ENCODE measurements at regions not wholly inside any gene's neighbourhood (a gene's known extent, or its start where the extent isn't known, plus 50 kb on each side); places are given as distances from the start of the nearest gene placed in this dataset.

GRCh38 chr17:72305472-72305871 is 184.7 kb downstream of the SOX9 start:
- intact Hi-C loops (cut with DNase I) = no loop called here
- no peak for DNase-seq

GRCh38 chr17:72306037-72306436 is 185.2 kb downstream of the SOX9 start:
- no peaks in the 10 kb centered on the region for H3K9me3 ChIP-seq (replicated peaks in 1 of 3)
- intact Hi-C loops (cut with DNase I) = no loop called here
- H3K36me3 ChIP-seq (replicated peaks in 1 of 2) = no peaks in the 10 kb centered on the region
- DNase-seq = no peak
- WGBS, 4 donors = 60 to 76% (median 63%) methylated on average over 6 of the region's 6 CpGs
- no peak overlapping the region for H3K4me3 ChIP-seq
- no peaks in the 10 kb centered on the region for H3K4me1 ChIP-seq (replicated peaks in 1 of 2)
- no peaks in the 10 kb centered on the region for H3K27me3 ChIP-seq
- no peak overlapping the region for H3K27ac ChIP-seq
- TF ChIP-seq POLR2A (IDR thresholded peaks at IDR 0.05) = no peak
- no peak for TF ChIP-seq CTCF (IDR thresholded peaks at IDR 0.05)

More at GRCh38 chr17:72305472-72305871, 184.7 kb downstream of the SOX9 start:
- H3K9me3 ChIP-seq (replicated peaks in 1 of 3) = no peaks in the 10 kb centered on the region
- H3K27me3 ChIP-seq = no peaks in the 10 kb centered on the region
- WGBS, 4 donors = 52 to 64% (median 57%) methylated on average over 6 of the region's 6 CpGs
- no peaks in the 10 kb centered on the region for H3K36me3 ChIP-seq (replicated peaks in 1 of 2)
- no peak for TF ChIP-seq POLR2A (IDR thresholded peaks at IDR 0.05)
- no peak for TF ChIP-seq CTCF (IDR thresholded peaks at IDR 0.05)
- H3K27ac ChIP-seq = no peak overlapping the region
- H3K4me1 ChIP-seq (replicated peaks in 1 of 2) = no peaks in the 10 kb centered on the region
- H3K4me3 ChIP-seq = no peak overlapping the region

- no peak overlapping the region for H3K27ac ChIP-seq
- 64 to 91% (median 80%) methylated on average over 3 of the region's 3 CpGs for WGBS, 4 donors
- H3K27me3 ChIP-seq = no peaks in the 10 kb centered on the region
- no peaks in the 10 kb centered on the region for H3K36me3 ChIP-seq (replicated peaks in 1 of 2)
- DNase-seq = no peak
- H3K4me3 ChIP-seq = no peak overlapping the region
- no peaks in the 10 kb centered on the region for H3K4me1 ChIP-seq (replicated peaks in 1 of 2)
- TF ChIP-seq CTCF (IDR thresholded peaks at IDR 0.05) (no peak), POLR2A (IDR thresholded peaks at IDR 0.05) (no peak)
- intact Hi-C loops (cut with DNase I) = no loop called here
- no peaks in the 10 kb centered on the region for H3K9me3 ChIP-seq (replicated peaks in 1 of 3)
These were observed 187.0 kb downstream of the SOX9 start for GRCh38 chr17:72307836-72308235.

DNA sequence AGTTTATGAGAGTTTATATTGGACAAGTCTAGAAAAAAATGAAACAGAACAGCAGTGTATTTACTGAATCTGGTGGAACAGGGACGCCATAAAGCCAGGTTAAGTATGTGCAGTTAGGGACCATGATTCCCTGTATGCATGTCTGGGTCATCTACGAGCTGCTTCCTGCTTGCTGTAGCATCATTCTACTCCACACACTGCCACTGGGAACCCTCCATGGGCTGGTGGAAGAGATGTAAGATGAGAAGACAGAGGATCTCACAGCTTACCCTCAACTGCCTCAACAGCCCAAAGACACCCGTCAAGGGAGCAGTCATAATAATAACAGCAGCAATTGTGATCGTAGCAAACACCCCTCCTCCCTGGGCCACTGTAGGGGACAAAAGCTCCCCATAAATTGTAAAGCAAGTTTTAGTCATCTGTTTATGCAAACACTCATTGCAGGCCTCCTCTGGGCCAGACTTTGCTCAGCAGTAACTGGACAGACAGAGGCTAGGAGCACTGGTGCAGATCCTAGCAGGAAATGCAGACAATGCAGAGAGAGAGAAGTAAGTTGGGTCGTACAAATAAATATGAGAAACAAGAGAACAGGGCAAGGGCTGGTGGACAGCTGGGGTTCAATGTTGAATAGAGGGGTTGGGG is 188.0 kb downstream of the SOX9 start:
- DNase-seq = no peak
- intact Hi-C loops (cut with DNase I) = no loop called here
- H3K27ac ChIP-seq = no peak overlapping the region
- H3K4me3 ChIP-seq = no peak overlapping the region
- no peaks in the 10 kb centered on the region for H3K36me3 ChIP-seq (replicated peaks in 1 of 2)
- no peaks in the 10 kb centered on the region for H3K9me3 ChIP-seq (replicated peaks in 1 of 3)
- TF ChIP-seq POLR2A (IDR thresholded peaks at IDR 0.05) (no peak), CTCF (IDR thresholded peaks at IDR 0.05) (no peak)
- peaks cover 0 to 5% of the 10 kb centered on the region in 2 donors for H3K4me1 ChIP-seq (replicated peaks in 1 of 2)
- no peaks in the 10 kb centered on the region for H3K27me3 ChIP-seq
- 76 to 78% (median 76%) methylated on average over 5 of the region's 5 CpGs for WGBS, 4 donors
